ENCODE measurements at regions not wholly inside any gene's neighbourhood (a gene's known extent, or its start where the extent isn't known, plus 50 kb on each side); places are given as distances from the start of the nearest gene placed in this dataset.

DNA sequence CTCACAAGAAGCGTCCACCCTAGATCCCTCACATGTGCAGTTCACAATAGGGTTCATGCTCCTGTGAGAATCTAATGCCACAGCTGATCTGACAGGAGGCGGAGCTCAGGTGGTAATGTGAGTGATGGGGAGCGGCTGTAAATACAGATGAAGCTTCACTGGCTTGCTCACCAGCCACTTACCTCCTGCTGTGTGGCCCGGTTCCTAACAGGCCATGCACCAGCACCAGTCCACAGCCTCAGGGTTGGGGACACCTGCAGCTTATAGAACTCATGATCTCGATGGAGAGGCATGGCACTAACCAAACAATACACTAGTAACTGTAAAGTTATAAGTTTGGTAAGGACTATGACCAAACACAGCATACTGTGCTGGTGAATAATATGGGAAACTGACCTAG is 368.0 kb upstream of the CDH5 start:
- H3K27me3 ChIP-seq (ENCODE audit: low read length), result no peaks in the 10 kb centered on the region
- peaks cover 28% of the 10 kb centered on the region for H3K4me1 ChIP-seq (ENCODE audit: insufficient read depth, low read length)
- no peaks in the 10 kb centered on the region for H3K36me3 ChIP-seq (ENCODE audit: low read depth, low read length)
- no peak overlapping the region for H3K27ac ChIP-seq (ENCODE audit: low read length)
- no peak overlapping the region for H3K4me2 ChIP-seq (ENCODE audit: low read length)
- no peaks in the 10 kb centered on the region for H3K79me2 ChIP-seq (ENCODE audit: low read length)
- H3K9me3 ChIP-seq (ENCODE audit: low read length), result no peaks in the 10 kb centered on the region
- ChIA-PET POLR2A (ENCODE audit: unreplicated experiment) (no interaction called here), CTCF (no interaction called here)
- no peak for ATAC-seq
- no peak overlapping the region for H3K4me3 ChIP-seq (ENCODE audit: low read length)
- intact Hi-C loops (cut with micrococcal nuclease), result no loop called here
- TF ChIP-seq, protein P1, sequence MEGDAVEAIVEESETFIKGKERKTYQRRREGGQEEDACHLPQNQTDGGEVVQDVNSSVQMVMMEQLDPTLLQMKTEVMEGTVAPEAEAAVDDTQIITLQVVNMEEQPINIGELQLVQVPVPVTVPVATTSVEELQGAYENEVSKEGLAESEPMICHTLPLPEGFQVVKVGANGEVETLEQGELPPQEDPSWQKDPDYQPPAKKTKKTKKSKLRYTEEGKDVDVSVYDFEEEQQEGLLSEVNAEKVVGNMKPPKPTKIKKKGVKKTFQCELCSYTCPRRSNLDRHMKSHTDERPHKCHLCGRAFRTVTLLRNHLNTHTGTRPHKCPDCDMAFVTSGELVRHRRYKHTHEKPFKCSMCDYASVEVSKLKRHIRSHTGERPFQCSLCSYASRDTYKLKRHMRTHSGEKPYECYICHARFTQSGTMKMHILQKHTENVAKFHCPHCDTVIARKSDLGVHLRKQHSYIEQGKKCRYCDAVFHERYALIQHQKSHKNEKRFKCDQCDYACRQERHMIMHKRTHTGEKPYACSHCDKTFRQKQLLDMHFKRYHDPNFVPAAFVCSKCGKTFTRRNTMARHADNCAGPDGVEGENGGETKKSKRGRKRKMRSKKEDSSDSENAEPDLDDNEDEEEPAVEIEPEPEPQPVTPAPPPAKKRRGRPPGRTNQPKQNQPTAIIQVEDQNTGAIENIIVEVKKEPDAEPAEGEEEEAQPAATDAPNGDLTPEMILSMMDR (conservative IDR thresholded peaks at IDR 0.05; ENCODE audit: low read depth, low read length), result no peak
- TF ChIP-seq EZH2phosphoT487 (IDR thresholded peaks at IDR 0.05; ENCODE audit: borderline replicate concordance, low read length), result no peak
- DNase-seq, result no peak
- H4K20me1 ChIP-seq (ENCODE audit: low read length), result no peaks in the 10 kb centered on the region
- no peak overlapping the region for H2AFZ ChIP-seq (ENCODE audit: low read length)
- H3K9ac ChIP-seq (ENCODE audit: low read length), result no peak overlapping the region
- no peaks in the 10 kb centered on the region for H3K9me2 ChIP-seq (replicated peaks; ENCODE audit: low read length)
- no peaks in the 10 kb centered on the region for H3F3A ChIP-seq (ENCODE audit: low read length, unreplicated experiment)
- BruUV-seq (replicated peaks), result no TSS peak

GRCh38 chr16:65994291-65994690 is 372.2 kb upstream of the CDH5 start:
- Histone ChIP-seq H3K79me2 (ENCODE audit: low read length) (no peaks in the 10 kb centered on the region), H3K9me3 (ENCODE audit: low read length) (no peaks in the 10 kb centered on the region), H3K36me3 (ENCODE audit: low read depth, low read length) (no peaks in the 10 kb centered on the region), H3K4me3 (ENCODE audit: low read length) (no peak overlapping the region), H2AFZ (ENCODE audit: low read length) (no peak overlapping the region), H3K27me3 (ENCODE audit: low read length) (no peaks in the 10 kb centered on the region), H3K9me2 (replicated peaks; ENCODE audit: low read length) (no peaks in the 10 kb centered on the region), H3F3A (ENCODE audit: low read length, unreplicated experiment) (no peaks in the 10 kb centered on the region), H3K27ac (ENCODE audit: low read length) (no peak overlapping the region), H3K9ac (ENCODE audit: low read length) (no peak overlapping the region), H3K4me1 (ENCODE audit: insufficient read depth, low read length) (no peaks in the 10 kb centered on the region), H3K4me2 (ENCODE audit: low read length) (no peak overlapping the region), H4K20me1 (ENCODE audit: low read length) (no peaks in the 10 kb centered on the region)
- TF ChIP-seq, protein P1 (conservative IDR thresholded peaks at IDR 0.05; ENCODE audit: low read depth, low read length), result no peak
- TF ChIP-seq EZH2phosphoT487 (IDR thresholded peaks at IDR 0.05; ENCODE audit: borderline replicate concordance, low read length) (no peak), EZH2 (IDR thresholded peaks at IDR 0.05; ENCODE audit: low read length, unreplicated experiment) (no peak)
- ATAC-seq (no peak), DNase-seq (no peak)
- CTCF ChIA-PET, result no interaction called here
- POLR2A ChIA-PET (ENCODE audit: unreplicated experiment), result no interaction called here
- intact Hi-C loops (cut with micrococcal nuclease), result no loop called here
- no TSS peak for BruUV-seq (replicated peaks)

DNA sequence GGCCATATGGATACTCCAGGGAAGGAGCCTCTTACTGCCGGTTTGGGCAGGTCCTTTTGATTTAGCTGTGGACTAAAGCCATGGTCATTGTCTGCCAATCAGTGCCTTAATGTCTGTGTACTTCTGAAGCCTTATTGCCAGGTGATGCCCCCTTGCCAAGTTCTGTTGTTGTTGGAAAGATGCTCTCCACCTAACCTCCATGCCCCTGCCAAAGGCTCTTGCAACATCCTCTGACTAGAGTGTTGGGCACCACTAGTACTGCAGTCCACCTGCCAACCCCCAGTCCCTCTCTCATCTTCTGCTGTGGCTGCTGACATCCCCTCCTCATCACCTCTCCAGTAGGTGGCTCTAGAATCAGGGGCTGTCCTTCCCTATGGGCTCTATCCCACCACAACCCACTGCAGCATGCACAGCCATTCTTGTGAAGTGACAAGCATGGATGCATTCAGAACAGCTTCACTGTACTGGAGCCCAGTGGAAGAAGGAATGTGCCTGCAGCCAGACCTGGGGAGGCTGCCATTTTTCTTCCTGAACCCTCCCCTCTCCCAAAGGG is 375.3 kb upstream of the CDH5 start:
- Histone ChIP-seq H3K4me1 (ENCODE audit: insufficient read depth, low read length) (no peaks in the 10 kb centered on the region), H3K9me2 (replicated peaks; ENCODE audit: low read length) (no peaks in the 10 kb centered on the region), H3K4me2 (ENCODE audit: low read length) (no peak overlapping the region), H3K27me3 (ENCODE audit: low read length) (no peaks in the 10 kb centered on the region), H3F3A (ENCODE audit: low read length, unreplicated experiment) (no peaks in the 10 kb centered on the region), H4K20me1 (ENCODE audit: low read length) (no peaks in the 10 kb centered on the region), H3K36me3 (ENCODE audit: low read depth, low read length) (no peaks in the 10 kb centered on the region), H3K27ac (ENCODE audit: low read length) (no peak overlapping the region), H2AFZ (ENCODE audit: low read length) (no peak overlapping the region), H3K4me3 (ENCODE audit: low read length) (no peak overlapping the region), H3K9ac (ENCODE audit: low read length) (no peak overlapping the region), H3K79me2 (ENCODE audit: low read length) (no peaks in the 10 kb centered on the region), H3K9me3 (ENCODE audit: low read length) (no peaks in the 10 kb centered on the region)
- DNase-seq (no peak), ATAC-seq (no peak)
- ChIA-PET CTCF (no interaction called here), POLR2A (ENCODE audit: unreplicated experiment) (no interaction called here)
- intact Hi-C loops (cut with micrococcal nuclease), result no loop called here
- TF ChIP-seq, protein P1 (conservative IDR thresholded peaks at IDR 0.05; ENCODE audit: low read depth, low read length), result no peak
- TF ChIP-seq EZH2phosphoT487 (IDR thresholded peaks at IDR 0.05; ENCODE audit: borderline replicate concordance, low read length), result no peak
- no TSS peak for BruUV-seq (replicated peaks)
